T-helper 2 cell treated with Interferon-gamma antibody and Interleukin-4, amounts not matched to agents 100 ng/mL and 5 ng/mL, for 36 hours (primary cell): ENCODE measurements at regions not wholly inside any gene's neighbourhood (a gene's known extent, or its start where the extent isn't known, plus 50 kb on each side); places are given as distances from the start of the nearest gene placed in this dataset.

ENCODE experiments used
- intact Hi-C: fragments of 100-400 bp; cut with micrococcal nuclease; formaldehyde crosslinking; loops from one replicate; pipeline ENCODE4 v1.15.1; 2023

DNA sequence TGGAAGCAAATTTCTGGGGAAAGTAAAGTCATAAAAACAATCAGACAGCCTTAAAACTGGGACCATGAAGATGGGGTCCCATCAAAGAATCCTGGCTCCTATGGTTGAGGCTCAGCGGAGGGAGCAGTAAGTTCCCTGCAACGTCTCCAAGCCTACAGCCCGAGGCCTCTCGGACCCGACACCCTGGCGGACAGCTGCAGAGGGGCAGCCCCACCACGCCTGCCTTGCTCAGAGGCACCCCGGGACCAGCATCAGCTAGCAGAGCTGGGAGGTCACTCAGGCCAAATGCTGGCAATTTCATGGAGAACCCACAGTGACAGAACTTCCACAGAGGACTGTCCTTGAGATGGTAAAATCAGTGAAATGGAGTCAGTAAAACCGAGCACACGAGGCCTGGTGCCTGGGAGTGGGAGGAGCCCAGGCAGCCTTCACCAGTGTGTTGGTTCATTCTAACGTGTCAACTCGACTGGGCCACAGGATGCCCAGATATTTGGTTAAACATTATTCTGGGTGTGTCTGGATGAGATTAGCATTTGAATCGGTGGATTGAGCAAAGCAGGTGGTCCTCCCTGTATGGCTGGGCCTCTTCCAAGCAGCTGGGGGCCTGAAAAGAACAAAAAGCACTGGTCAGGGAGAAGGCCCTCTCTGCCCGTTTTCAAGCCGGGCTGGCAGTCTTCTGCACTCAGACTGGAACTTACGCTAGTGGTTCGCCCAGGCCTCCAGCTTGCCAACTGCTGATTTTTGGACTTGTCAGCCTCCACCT, 96.2 kb upstream of the INSIG1 start:
- intact Hi-C loops: loop anchor here (10.0 kb wide), 1 partner anchor 563 kb away; no protein-coding TSS in a partner anchor

DNA sequence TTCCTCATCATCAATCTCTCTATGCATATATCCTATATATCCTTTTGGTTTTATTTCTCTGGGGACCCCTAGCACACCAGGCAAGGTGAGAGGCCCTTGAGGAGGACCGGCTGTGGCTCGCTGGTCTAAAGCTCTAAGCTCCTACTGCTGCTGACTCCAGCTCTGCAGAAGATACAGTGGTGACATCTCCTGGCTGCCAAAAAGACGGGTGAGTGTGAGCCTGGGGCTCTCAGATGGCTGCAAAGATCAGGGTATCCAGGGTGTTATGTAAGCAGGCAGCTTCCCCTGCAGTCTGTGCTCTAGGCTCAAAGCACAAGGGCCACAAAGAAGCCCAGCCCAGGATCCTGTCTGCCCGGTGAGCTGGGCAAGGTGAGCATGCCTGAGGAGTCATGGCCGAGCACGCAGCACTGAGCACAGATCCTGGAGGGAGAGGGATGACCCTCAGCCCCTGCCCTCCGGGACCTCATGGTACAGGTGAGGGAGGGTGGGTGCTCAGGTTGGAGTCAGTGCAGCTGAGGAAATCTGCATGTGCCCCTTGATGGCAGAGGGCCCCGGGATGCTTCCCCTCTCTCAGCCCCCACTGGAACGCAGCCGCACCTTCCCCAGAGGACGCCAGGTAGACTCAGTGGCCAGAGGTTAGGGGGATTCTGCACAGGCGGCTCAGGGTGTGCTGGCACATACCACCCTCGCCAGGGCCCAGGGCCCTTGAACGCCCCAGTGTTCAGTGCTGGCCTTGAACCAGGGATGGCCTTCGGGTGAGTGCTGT, 95.4 kb upstream of the INSIG1 start:
- intact Hi-C loops: loop anchor here (10.0 kb wide), 1 partner anchor 563 kb away; no protein-coding TSS in a partner anchor

DNA sequence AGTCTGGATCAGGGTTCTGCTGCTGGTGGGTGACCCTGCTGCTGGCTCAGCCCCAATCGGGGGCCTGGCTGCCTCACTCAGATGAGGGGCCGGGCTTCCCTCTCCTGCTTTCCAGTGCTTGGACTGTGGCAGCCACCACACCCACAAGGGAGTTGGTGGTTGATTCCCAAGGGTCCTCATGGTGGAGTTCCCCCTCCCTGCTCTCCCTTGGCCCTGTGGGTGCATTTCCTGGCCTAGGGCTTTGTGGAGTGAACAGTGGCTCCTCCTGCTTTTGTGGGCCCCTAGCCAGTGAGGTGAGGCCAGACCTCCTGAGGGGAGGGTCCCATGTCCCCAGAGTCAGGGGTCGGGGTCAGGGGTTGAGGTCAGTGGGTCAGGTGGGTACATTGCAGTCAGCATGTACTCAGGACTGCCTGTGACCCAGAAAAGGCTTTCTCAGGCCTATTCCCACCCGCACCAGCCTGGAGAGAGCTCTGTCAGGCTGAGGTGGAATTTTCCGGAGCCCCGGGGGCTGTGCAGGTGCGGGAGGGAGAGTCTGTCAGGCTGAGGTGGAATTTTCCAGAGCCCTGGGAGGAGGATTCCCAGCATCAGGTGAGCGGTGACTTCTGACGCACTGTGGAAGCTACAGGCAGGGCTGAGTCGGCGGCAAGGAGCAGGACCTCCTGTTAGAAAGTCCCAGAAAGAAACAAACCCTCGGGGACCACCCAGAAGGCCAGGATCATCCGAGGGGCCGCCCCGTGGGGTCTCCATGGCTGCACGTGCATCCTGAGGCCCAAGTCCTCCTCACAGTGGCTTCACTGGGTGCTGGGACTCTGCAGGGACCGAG, 94.4 kb upstream of the INSIG1 start:
- intact Hi-C loops: loop anchor here (10.0 kb wide), 1 partner anchor 562 kb away; no protein-coding TSS in a partner anchor

DNA sequence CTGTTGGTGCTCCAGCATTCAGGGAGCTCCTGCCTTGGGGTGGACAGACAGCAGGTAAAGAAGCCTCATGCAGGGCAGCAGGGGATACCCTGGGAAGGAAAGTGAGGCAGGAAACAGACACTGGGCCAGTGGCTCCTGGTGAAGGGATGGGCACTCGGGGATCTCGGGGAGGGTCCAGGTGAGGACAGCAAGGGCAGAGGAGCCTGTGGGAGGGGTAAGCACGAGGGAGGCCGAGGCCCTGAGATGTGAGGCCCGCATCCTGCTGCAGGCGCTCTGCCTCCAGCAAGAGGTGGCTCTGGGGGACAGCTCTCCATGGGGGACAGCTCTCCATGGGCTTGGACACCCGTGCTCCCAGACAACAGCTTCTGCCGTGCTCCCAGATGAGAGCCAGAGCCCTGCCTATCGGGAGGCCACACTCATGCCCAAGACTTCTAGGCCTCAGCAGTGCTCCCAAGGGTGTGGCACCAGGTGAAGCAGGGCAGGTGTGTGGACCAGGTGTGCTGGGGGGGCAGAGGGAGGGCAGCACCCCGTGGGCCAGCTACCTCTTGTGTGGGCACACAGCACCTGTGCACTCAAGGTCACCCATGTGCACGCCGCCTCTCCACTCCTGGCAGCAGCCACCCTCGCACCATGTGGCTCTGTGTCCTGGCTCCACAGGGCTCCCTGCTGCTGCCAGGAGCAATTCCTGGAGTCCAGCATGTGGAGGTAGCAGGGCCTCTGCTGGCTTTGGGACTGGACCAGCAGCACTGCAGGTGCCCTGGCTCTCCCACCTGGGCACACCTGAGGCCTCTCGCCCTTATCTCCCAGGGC, 93.6 kb upstream of the INSIG1 start:
- intact Hi-C loops: loop anchor here (2.0 to 10.0 kb wide), 3 partner anchors 13 to 561 kb away; partner anchors contain the start of gene RBM33

DNA sequence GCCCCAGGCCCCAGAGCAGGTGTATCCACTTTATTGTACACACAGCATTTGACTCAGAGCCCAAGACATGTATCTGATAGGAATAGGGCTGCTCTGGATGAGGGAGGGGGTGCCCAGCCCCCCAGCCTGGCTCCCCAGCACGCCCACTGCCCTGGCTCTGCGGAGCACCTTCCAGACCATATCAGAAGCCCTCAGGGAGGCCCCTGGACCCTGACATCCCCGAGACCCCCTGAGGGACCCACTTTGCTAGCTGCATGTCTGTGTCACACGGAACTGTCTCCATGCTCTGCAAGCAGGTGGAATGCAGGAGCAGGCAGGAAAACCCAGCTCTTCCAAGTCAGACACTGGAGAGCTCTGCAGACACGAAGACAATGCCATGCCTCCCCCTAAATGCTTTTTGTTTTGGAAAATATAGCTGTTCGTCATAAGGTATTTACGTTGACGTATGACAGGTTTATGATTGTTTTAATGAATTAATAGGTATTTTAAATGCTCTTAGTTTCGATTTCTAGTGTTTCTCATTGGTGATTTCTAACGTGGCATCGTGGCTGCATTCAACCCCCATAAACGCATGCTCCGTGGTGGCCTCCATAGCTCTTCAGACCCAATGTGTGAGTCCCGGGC, 92.8 kb upstream of the INSIG1 start:
- intact Hi-C loops: loop anchor here (1.0 to 10.0 kb wide), 8 partner anchors 14 to 560 kb away; partner anchors contain the start of genes HTR5A, INSIG1 and RBM33

DNA sequence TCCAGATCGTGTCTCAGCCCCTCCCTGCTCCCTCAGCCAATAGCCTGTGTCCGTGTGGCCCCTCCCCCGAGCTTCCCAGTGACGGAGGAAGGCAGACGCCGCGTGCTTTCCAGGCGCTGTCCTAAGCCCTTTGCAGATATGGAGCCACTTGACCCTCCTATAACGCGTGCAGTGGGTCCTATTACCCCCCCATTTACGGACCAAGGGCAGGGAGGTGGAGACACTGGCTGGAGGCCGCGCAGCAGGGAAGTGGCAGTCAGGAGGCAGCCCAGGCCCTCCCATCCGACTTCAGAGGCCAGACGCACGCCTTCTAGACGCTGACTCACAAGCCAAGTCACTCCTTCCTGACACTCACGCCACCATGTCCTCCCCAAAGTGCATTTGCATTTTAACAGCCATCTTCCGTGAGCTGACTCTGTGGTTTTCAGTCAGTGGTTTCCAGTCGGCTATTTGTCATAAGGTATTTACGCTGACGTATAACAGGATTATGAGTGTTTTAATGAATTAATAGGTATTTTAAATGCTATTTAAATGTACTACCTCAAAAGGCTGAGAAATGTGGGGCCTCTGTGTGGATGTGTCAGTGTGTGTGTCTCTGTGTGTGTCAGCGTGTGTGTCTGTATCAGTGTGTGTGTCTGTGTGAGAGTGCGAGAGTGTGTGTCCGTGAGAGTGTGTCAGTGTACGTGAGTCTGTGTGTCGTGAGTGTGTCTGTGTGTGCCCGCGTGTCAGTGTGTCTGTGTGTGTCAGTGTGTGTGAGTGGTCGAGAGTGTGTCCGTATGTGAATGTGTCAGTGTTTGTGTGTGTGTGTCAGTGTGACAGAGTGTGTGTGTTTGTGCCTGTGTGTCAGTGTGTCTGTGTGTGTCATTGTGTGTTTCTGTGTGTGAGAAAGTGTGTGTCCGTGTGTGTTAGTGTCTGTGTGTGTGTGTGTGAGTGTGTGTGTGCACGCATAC, 92.0 kb upstream of the INSIG1 start:
- intact Hi-C loops: loop anchor here (1.0 to 10.0 kb wide), 9 partner anchors 15 to 559 kb away; partner anchors contain the start of genes HTR5A, INSIG1 and RBM33

DNA sequence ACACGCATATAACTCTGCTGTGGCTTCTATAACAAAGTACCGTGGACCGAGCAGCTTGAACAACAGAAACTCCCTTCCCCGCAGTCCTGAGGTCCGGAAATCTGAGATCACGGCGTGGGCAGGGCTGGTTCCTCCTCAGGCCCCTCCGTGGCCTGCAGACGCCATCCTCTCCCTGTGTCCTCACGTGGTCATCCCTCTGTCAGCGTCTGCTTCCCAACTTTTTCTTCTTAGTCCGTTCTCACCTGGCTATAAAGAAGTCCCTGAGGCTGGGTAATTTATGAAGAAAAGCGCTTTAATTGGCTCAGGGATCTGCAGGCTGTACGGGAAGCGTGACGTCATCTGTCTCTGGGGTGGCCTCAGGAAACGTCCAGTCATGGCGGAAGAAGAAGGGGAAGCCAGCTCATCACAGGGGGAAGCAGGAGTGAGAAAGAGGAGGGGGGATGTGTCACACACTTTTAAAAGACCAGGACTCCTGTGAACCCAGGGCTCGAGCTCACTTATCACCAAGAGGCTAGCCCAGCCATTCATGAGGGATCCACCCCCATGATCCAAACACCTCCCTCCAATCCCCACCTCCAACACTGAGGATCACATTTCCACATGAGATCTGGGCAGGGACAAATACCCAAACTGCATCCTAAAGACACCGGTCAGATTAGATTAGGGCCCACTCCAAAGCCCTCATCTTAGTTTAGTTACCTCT, 91.2 kb upstream of the INSIG1 start:
- intact Hi-C loops: loop anchor here (1.0 to 10.0 kb wide), 4 partner anchors 76 to 558 kb away; partner anchors contain the start of gene HTR5A

DNA sequence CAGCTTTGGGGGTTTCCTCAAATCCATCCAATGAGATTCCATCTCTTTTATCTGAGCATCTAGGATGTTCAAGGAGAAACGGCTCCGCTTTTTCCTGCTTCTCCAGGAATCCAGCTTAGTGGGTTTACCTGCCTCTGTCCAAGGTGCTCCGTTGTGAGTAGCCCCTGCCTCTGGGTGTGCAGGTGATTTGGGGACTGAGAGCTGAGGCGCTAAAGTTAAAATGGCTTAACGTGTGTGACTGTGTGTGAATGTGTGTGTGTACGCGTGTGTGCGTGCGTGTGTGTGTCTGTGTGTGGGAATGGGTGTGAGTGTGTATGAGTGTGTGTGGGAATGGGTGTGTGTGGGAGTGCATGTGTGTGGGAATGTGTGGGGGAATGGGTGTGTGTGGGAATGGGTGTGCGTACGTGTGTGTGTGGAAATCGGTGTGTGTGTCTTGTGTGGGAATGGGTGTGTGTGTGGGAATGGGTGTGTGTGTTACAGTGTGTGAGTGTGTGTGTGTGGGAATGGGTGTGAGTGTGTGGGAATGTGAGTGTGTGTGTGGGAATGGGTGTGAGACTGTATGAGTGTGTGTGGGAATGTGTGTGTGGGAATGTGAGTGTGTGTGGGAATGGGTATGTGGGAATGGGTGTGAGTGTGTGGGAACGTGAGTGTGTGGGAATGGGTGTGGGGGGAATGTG, 90.2 kb upstream of the INSIG1 start:
- intact Hi-C loops: loop anchor here (5.0 to 10.0 kb wide), 3 partner anchors 75 to 557 kb away; partner anchors contain the start of gene HTR5A

DNA sequence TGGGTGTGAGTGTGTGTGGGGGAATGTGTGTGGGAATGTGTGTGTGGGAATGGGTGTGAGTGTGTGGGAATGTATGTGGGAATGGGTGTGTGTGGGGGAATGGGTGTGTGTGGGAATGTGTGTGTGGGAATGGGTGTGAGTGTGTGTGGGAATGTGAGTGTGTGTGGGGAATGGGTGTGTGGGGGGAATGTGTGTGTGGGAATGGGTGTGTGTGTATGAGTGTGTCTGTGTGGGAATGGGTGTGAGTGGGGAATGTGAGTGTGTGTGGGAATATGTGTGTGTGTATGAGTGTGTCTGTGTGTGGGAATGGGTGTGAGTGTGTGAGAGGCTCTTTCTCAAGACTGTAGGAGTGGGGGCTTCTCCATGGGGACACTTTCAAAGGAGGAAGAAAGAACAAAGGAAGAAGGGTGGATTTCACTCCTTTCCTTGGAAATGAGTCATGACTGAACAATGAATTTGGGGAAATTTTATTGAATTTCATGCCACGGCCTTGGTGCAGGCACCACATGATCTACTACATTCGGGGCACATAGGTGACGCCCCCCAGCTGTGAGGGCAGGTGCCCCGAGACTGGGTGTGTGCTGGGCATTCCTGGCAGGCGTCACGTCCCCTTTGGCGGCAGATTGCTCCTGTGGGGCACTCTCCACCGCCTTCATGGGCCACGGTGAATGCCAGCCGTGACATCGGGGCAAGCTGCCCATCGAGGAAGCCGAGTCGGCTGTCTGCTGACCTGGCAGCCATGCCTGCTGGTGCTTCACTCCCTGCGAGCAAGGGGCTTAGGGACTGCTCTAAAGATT, 88.8 kb upstream of the INSIG1 start:
- intact Hi-C loops: loop anchor here (5.0 to 10.0 kb wide), 3 partner anchors 73 to 556 kb away; partner anchors contain the start of gene HTR5A

DNA sequence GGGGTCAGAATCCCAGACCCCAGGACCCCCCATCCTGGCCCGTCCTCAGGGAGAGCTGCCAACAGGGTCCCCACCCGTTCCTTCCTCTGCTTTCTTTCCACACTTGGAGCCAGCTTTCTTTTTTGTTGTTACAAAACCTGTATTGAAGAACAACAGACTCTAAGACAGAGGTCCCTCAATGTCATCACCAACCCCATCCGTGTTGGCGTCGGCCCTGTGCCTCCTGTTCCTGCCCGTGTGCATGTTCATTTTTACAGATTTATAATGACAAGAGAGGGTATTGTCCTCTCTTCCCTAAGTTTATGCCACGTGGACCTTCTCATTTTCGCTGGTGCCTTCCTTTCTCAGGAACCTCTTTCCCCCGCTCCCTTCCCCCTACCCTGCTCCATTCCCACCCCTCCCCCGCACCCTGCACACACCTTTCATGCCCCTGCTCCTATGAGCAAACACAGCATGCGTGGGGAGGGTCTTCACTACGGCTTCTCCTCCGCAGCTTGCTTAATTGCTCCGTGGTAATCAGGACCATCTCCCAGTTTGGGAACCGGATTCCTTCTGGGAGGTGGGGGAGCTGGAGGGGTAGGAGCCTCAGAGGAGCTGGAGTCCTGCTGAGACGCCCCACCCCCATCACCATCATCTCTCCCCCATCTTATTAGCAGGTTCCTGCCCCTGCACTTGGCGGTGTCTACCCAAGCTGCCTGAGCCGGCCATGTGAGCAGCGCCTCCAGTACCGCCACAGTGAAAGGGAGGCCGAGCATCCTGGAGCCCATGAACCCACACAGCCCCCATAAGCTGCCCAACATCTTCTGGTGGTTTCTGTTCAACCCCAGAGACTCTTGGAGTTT, 88.0 kb upstream of the INSIG1 start:
- intact Hi-C loops: loop anchor here (5.0 to 10.0 kb wide), 3 partner anchors 73 to 555 kb away; partner anchors contain the start of gene HTR5A

DNA sequence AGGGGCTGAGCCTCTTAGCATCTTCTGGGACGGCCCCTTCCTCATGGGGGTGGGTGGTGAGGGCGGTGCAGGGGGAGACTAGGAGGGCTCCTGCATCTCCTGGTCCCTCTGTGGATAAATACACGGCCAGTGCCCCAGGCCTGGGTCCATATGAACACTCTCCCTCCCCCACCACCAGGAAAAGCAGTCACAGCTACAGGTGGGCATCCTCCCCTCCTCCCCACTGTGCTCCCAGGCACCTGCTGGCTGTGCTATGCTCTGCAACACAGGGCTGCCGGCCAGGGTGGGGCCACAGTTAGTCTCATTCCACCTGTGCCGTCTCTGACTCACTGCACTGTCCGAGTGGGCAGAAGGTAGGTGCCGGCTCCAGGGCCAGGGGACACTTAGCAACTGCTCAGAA, 87.3 kb upstream of the INSIG1 start:
- intact Hi-C loops: no loop called here

DNA sequence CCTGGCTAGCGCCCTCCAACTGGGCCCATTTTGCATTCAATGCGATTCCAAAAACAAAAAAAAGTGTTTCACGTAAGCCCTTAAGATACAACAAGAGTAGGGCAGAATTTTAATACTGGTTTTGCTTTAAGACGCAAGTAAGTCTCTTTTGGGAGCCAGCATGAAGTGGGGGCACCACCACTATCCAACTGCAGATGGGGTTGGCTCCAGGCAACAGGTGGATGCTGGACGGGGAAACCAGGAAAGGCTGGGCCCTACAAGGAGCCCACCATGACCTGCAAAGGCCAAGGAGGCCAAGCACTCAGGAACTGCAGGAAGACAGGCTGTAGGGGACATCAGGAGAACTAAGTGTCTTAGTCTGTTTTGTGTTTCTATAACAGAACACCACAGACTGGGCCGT, 86.5 kb upstream of the INSIG1 start:
- intact Hi-C loops: no loop called here

DNA sequence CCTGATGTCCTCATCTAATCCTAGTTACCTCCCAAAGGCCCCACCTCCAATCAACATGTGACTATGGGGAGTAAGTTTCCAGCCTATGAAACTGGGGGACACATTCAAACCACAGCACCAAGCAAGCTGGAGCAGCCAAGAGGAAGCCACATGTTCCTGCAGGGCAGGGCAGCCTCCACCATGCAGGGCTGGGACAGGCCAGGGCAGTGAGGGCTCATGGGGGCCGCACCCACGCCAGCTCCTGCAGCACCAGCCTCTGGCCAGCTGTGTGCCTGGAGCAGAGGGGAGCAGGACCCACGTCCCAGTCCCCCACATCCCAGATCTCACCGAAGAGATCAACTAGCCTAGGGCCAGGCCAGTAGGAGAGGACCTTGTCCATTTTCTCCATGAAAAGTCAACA, 85.9 kb upstream of the INSIG1 start:
- intact Hi-C loops: no loop called here

DNA sequence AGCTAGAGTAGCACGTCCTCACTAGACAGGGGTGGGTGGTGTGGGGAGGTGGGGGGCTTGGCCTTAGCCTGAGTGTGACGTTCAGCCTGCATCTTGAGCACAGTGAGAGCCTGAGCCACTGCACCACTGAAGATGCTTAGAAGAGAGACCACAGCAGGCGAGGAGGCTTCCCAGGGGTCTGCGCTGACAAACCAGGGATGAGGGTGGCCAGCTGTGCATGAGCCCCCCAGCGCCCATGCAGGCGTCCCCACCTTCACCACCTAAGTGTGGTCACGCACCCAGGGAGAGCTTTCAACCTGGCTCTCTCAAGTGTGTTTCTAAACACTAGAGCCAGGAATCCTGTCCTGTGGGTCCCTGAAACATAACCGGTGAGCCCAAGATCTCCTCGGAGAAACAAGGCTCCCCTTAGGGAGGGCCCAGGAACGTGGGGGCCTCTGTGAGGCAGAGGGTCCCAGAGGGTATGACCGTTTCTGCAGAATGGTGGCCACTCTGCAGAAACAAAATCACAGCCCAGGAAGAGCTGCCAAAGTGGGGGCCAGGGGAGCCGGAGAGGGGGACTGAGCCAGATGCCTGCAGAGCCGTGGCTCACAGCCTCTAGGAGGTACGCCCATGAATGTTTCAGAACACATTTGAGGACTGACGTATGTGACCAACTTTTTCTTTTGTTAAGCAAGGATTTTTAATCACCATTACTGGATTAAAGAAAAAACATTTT, 85.2 kb upstream of the INSIG1 start:
- intact Hi-C loops: no loop called here

DNA sequence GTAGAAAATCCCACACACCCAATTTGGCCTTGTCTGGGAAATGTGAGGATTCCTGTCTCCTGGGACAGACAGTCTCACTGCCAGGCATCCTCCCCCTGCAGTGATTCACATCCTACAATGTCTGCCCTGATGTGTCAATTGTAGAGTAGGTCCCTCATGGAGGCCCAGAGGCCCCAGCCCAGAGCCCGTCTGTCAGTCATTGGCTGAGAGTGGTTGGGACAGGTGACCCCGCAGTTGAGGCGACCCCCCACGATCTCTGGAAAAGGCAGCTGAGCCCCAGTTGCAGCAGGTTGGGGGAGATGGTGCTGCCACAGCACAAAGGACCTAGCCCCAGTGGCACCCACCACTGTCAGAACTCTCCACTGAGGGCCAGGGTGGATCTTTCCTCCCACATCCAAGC, 84.3 kb upstream of the INSIG1 start:
- intact Hi-C loops: no loop called here
